ENCODE measurements at regions not wholly inside any gene's neighbourhood (a gene's known extent, or its start where the extent isn't known, plus 50 kb on each side); places are given as distances from the start of the nearest gene placed in this dataset.

DNA sequence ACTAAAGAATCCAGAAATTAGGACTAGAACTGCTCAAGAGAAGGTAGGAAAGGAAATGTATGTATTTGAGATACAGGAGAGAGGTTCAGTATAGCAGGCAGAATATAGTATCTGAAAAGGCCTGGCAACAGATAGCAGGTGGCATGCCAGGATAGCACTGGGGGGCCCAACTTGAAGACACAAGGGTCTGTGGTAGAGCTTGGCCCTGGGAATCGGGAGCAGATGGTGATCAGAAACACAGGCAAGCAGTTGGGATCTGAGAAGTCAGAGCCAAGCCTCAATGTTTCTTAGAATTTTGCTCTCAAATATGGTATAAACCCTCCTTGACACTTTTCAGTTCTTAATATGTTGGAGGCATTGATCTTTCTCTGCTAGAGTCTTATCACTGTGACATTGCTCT is 499.8 kb upstream of the CD180 start:
- TF ChIP-seq EZH2phosphoT487 (IDR thresholded peaks at IDR 0.05), result no peak
- Histone ChIP-seq H3K9me3 (ENCODE audit: low read depth) (no peaks in the 10 kb centered on the region), H2AFZ (replicated peaks) (no peak overlapping the region), H3K4me2 (no peak overlapping the region), H3K4me3 (no peak overlapping the region), H3K4me1 (no peaks in the 10 kb centered on the region), H3F3A (ENCODE audit: low read depth) (no peaks in the 10 kb centered on the region), H3K27ac (no peak overlapping the region), H3K79me2 (ENCODE audit: low read depth) (no peaks in the 10 kb centered on the region), H3K27me3 (no peaks in the 10 kb centered on the region), H4K20me1 (ENCODE audit: low read depth) (no peaks in the 10 kb centered on the region), H3K9ac (no peak overlapping the region), H3K36me3 (no peaks in the 10 kb centered on the region)
- no peak for DNase-seq (ENCODE audit: low spot score)
- H3K27ac Mint-ChIP-seq, result no peak overlapping the region
- no peak overlapping the region for H3K4me3 Mint-ChIP-seq
- peaks cover 6% of the 10 kb centered on the region for H3K9me3 Mint-ChIP-seq
- H3K27me3 Mint-ChIP-seq (ENCODE audit: insufficient read depth, low read depth), result no peaks in the 10 kb centered on the region
- H3K36me3 Mint-ChIP-seq, result no peaks in the 10 kb centered on the region
- H3K4me1 Mint-ChIP-seq, result peaks cover 4% of the 10 kb centered on the region

GRCh38 chr5:67695369-67695768 is 498.8 kb upstream of the CD180 start:
- no peaks in the 10 kb centered on the region for H3K27me3 Mint-ChIP-seq (ENCODE audit: insufficient read depth, low read depth)
- H3K27ac Mint-ChIP-seq, result no peak overlapping the region
- no peaks in the 10 kb centered on the region for H3K79me2 ChIP-seq (ENCODE audit: low read depth)
- H4K20me1 ChIP-seq (ENCODE audit: low read depth), result no peaks in the 10 kb centered on the region
- no peak overlapping the region for H3K9ac ChIP-seq
- H2AFZ ChIP-seq (replicated peaks), result no peak overlapping the region
- no peaks in the 10 kb centered on the region for H3F3A ChIP-seq (ENCODE audit: low read depth)
- H3K4me2 ChIP-seq, result no peak overlapping the region
- TF ChIP-seq EZH2phosphoT487 (IDR thresholded peaks at IDR 0.05), result no peak
- no peak for TF ChIP-seq EZH2 (IDR thresholded peaks at IDR 0.05)
- no peak for TF ChIP-seq CTCF (IDR thresholded peaks at IDR 0.05)
- no peaks in the 10 kb centered on the region for H3K36me3 Mint-ChIP-seq
- no peaks in the 10 kb centered on the region for H3K27me3 ChIP-seq
- H3K4me1 Mint-ChIP-seq, result peaks cover 4% of the 10 kb centered on the region
- no peaks in the 10 kb centered on the region for H3K4me1 ChIP-seq
- H3K36me3 ChIP-seq, result no peaks in the 10 kb centered on the region
- H3K4me3 Mint-ChIP-seq, result no peak overlapping the region
- no peak overlapping the region for H3K27ac ChIP-seq
- DNase-seq (ENCODE audit: low spot score), result no peak
- peaks cover 9% of the 10 kb centered on the region for H3K9me3 Mint-ChIP-seq
- no peaks in the 10 kb centered on the region for H3K9me3 ChIP-seq (ENCODE audit: low read depth)
- H3K4me3 ChIP-seq, result no peak overlapping the region

GRCh38 chr5:67694810-67695191 is 498.2 kb upstream of the CD180 start:
- H3K27me3 ChIP-seq, result no peaks in the 10 kb centered on the region
- Mint-ChIP-seq H3K27ac (no peak overlapping the region), H3K4me3 (no peak overlapping the region), H3K9me3 (peaks cover 11% of the 10 kb centered on the region), H3K36me3 (no peaks in the 10 kb centered on the region), H3K4me1 (peaks cover 4% of the 10 kb centered on the region), H3K27me3 (ENCODE audit: insufficient read depth, low read depth) (no peaks in the 10 kb centered on the region)
- H3K4me2 ChIP-seq, result no peak overlapping the region
- no peaks in the 10 kb centered on the region for H3K36me3 ChIP-seq
- H3K9ac ChIP-seq, result no peak overlapping the region
- no peak overlapping the region for H3K27ac ChIP-seq
- H3K79me2 ChIP-seq (ENCODE audit: low read depth), result no peaks in the 10 kb centered on the region
- H4K20me1 ChIP-seq (ENCODE audit: low read depth), result no peaks in the 10 kb centered on the region
- no peak overlapping the region for H3K4me3 ChIP-seq
- H2AFZ ChIP-seq (replicated peaks), result no peak overlapping the region
- no peaks in the 10 kb centered on the region for H3K4me1 ChIP-seq
- TF ChIP-seq EZH2 (IDR thresholded peaks at IDR 0.05), result no peak
- no peak for TF ChIP-seq CTCF (IDR thresholded peaks at IDR 0.05)
- TF ChIP-seq EZH2phosphoT487 (IDR thresholded peaks at IDR 0.05), result no peak
- DNase-seq (ENCODE audit: low spot score), result no peak
- H3K9me3 ChIP-seq (ENCODE audit: low read depth), result no peaks in the 10 kb centered on the region
- H3F3A ChIP-seq (ENCODE audit: low read depth), result no peaks in the 10 kb centered on the region

DNA sequence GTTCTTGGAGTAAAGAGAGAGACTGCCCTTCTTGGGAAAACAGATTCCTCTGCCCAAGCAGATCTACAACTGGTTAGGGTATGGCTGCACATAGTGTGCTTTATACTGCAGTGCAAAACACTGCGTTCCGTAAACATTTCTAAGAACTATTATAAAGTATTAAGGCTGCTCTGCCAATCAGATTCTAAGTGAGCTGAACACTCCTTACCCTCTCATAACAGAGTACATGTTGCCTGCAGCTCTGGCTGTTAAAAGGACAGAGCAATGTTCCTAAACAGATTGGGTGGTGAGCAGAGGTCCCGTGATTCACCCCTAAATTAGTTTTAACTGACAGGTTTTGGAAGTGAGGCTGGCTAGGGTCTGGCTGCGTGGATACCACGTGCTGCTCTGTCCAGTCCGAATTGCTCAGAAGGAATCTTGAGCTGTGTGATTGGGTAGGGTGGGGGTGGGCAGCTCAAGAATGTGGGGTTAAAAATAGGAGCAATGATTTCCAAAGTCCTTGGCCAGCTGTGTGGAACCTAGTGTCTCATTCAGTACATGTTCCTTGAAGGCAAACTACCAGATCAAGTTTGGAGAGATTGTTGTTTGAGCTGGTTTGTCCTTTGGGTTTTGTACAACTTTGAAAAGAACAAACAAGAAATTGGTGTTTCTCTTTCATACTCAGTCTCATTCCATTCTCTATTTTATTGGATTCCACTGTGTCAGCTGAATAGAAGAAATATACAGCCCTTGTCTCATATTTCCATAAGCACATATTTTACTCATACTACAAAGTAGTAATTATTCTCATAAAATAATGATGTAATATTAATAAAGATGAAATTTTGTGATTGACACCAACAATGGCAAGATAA is 497.6 kb upstream of the CD180 start:
- Mint-ChIP-seq H3K4me3 (no peak overlapping the region), H3K27ac (no peak overlapping the region), H3K27me3 (ENCODE audit: insufficient read depth, low read depth) (no peaks in the 10 kb centered on the region), H3K9me3 (peaks cover 11% of the 10 kb centered on the region), H3K4me1 (peaks cover 4% of the 10 kb centered on the region), H3K36me3 (no peaks in the 10 kb centered on the region)
- no peaks in the 10 kb centered on the region for H3K36me3 ChIP-seq
- no peaks in the 10 kb centered on the region for H3K9me3 ChIP-seq (ENCODE audit: low read depth)
- H3K9ac ChIP-seq, result no peak overlapping the region
- no peaks in the 10 kb centered on the region for H3K27me3 ChIP-seq
- TF ChIP-seq EZH2phosphoT487 (IDR thresholded peaks at IDR 0.05), result no peak
- TF ChIP-seq EZH2 (IDR thresholded peaks at IDR 0.05), result no peak
- no peak for TF ChIP-seq CTCF (IDR thresholded peaks at IDR 0.05)
- no peaks in the 10 kb centered on the region for H3K4me1 ChIP-seq
- DNase-seq (ENCODE audit: low spot score), result no peak
- H2AFZ ChIP-seq (replicated peaks), result no peak overlapping the region
- no peak overlapping the region for H3K4me2 ChIP-seq
- H3F3A ChIP-seq (ENCODE audit: low read depth), result no peaks in the 10 kb centered on the region
- H4K20me1 ChIP-seq (ENCODE audit: low read depth), result no peaks in the 10 kb centered on the region
- H3K27ac ChIP-seq, result no peak overlapping the region
- H3K4me3 ChIP-seq, result no peak overlapping the region
- no peaks in the 10 kb centered on the region for H3K79me2 ChIP-seq (ENCODE audit: low read depth)

All from neural progenitor cell (in vitro differentiated cells).